Fibroblast of lung (primary cell): ENCODE measurements at regions not wholly inside any gene's neighbourhood (a gene's known extent, or its start where the extent isn't known, plus 50 kb on each side); places are given as distances from the start of the nearest gene placed in this dataset.

Experiments used
- DNase-seq, 2 donors: peaks; one replicate each; pipeline versions ENCODE4 v3.0.0 to v3.0.0-alpha.2; 2010; ENCODE audit warnings: low read depth in 2 of 2
- H2AFZ ChIP-seq: 2 replicates; pipeline ENCODE4 v1.5.1; 2012; ENCODE audit warnings: low read length, control low read depth, inconsistent platforms
- H3K27ac ChIP-seq: 2 replicates; pipeline ENCODE4 v1.5.1; 2011; ENCODE audit warnings: low read length, control low read depth; ENCODE audit not compliant: insufficient read depth
- H3K27me3 ChIP-seq: 2 replicates; pipeline ENCODE4 v1.5.1; 2011; ENCODE audit warnings: mild to moderate bottlenecking, low read length; ENCODE audit not compliant: control insufficient read depth, insufficient read depth
- H3K36me3 ChIP-seq: 2 replicates; pipeline ENCODE4 v1.5.1; 2011; ENCODE audit warnings: low read length; ENCODE audit not compliant: control insufficient read depth, insufficient read depth
- H3K4me1 ChIP-seq: 2 replicates; pipeline ENCODE4 v1.5.1; 2011; ENCODE audit warnings: low read length; ENCODE audit not compliant: control insufficient read depth, insufficient read depth; ENCODE audit errors: extremely low read depth
- H3K4me2 ChIP-seq: 2 replicates; pipeline ENCODE4 v1.5.1; 2011; ENCODE audit warnings: low read length, control low read depth; ENCODE audit not compliant: insufficient read depth; ENCODE audit errors: extremely low read depth
- H3K4me3 ChIP-seq, 4 experiments: fragments of 200-600 bp in 1 of 4; sonication (generic) in 1 of 4; replicated peaks in 1 of 4; 2 replicates each; pipeline ENCODE4 v1.5.1; 2011 to 2016; ENCODE audit warnings: low read length in 4 of 4, low read depth in 3 of 4, mild to moderate bottlenecking in 3 of 4, control low read depth in 2 of 4, inconsistent platforms in 1 of 4, mixed read lengths in 1 of 4; ENCODE audit not compliant: insufficient read depth in 1 of 4; ENCODE audit errors: control extremely low read depth in 1 of 4
- H3K79me2 ChIP-seq: 2 replicates; pipeline ENCODE4 v1.5.1; 2012; ENCODE audit warnings: mild to moderate bottlenecking, low read length, inconsistent platforms; ENCODE audit not compliant: control insufficient read depth, insufficient read depth
- H3K9ac ChIP-seq: 2 replicates; pipeline ENCODE4 v1.5.1; 2011; ENCODE audit warnings: mild to moderate bottlenecking, low read length, control low read depth; ENCODE audit not compliant: insufficient read depth
- H3K9me3 ChIP-seq: 2 replicates; pipeline ENCODE4 v1.5.1; 2012; ENCODE audit warnings: low read depth, low read length; ENCODE audit not compliant: control insufficient read depth, insufficient read depth
- H4K20me1 ChIP-seq: 2 replicates; pipeline ENCODE4 v1.5.1; 2011; ENCODE audit warnings: low read length; ENCODE audit not compliant: control insufficient read depth, insufficient read depth; ENCODE audit errors: extremely low read depth
- EZH2 ChIP-seq: IDR thresholded peaks from 2 replicates; pipeline ENCODE4 v1.5.1; 2012; ENCODE audit warnings: low read length, control low read depth, mild to moderate bottlenecking; ENCODE audit errors: missing control alignments
- TF ChIP-seq, protein P1 (sequence below), 2 donors: IDR thresholded peaks in 1 of 2; conservative IDR thresholded peaks in 1 of 2; 1 replicate in 1 of 2; 2 replicates in 1 of 2; pipeline ENCODE4 v1.5.1; 2011 to 2012; ENCODE audit warnings: low read length in 2 of 2, control low read depth in 1 of 2, inconsistent platforms in 1 of 2, low read depth in 1 of 2, mild to moderate bottlenecking in 1 of 2

DNA sequence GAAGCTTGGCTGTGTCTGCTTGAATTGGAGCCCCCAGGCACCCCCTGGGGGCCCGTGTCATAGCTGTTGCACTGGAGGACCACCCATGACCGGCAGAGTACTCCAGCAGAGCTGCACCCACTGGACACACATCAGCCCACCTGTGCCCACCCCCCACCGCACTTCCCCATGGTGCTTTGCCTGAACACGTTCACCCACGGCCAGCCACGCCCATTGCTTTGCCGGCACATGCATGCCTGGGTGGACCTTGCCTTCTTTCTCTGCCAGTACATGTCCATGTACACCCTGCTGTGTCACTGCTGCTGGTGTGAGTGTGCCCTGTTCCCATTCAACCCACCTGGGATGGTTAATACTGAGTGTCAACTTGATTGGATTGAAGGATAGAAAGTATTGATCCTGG is 88.7 kb downstream of the SAMD9 start:
- Histone ChIP-seq H3K9me3 (no peaks in the 10 kb centered on the region), H3K79me2 (no peaks in the 10 kb centered on the region), H3K9ac (no peak overlapping the region), H3K27ac (no peak overlapping the region), H3K36me3 (no peaks in the 10 kb centered on the region), H3K27me3 (no peaks in the 10 kb centered on the region), H3K4me3 (no peak overlapping the region), H3K4me2 (no peak overlapping the region), H3K4me1 (no peaks in the 10 kb centered on the region), H2AFZ (no peak overlapping the region), H4K20me1 (no peaks in the 10 kb centered on the region)
- no peak for DNase-seq
- TF ChIP-seq, protein P1, sequence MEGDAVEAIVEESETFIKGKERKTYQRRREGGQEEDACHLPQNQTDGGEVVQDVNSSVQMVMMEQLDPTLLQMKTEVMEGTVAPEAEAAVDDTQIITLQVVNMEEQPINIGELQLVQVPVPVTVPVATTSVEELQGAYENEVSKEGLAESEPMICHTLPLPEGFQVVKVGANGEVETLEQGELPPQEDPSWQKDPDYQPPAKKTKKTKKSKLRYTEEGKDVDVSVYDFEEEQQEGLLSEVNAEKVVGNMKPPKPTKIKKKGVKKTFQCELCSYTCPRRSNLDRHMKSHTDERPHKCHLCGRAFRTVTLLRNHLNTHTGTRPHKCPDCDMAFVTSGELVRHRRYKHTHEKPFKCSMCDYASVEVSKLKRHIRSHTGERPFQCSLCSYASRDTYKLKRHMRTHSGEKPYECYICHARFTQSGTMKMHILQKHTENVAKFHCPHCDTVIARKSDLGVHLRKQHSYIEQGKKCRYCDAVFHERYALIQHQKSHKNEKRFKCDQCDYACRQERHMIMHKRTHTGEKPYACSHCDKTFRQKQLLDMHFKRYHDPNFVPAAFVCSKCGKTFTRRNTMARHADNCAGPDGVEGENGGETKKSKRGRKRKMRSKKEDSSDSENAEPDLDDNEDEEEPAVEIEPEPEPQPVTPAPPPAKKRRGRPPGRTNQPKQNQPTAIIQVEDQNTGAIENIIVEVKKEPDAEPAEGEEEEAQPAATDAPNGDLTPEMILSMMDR (conservative IDR thresholded peaks at IDR 0.05 in 1 of 2, IDR thresholded peaks at IDR 0.05 in 1 of 2; ENCODE audit: low read depth in 1 of 2, low read length in 2 of 2) = no peak
- no peak for TF ChIP-seq EZH2

DNA sequence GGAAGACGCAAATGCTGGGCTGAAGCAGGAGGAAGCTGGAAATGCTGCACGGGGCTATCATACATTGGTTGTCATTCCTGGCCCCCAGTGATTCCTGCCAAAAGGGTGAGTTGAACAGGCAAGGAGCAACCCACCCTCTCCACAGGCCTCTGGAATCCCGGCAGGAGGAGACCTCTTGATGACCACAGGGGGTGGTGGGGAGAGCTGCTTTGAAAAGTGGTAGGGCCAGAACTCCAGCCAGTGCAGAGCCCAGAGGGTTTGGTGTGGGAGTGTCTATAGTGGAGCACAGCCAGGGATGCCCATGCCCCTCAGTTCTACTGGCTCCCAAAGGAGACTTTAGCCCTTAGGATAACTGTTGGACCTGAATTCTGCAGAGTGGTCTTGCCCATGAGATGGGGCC is 89.2 kb downstream of the SAMD9 start:
- no peak for DNase-seq
- Histone ChIP-seq H3K4me2 (no peak overlapping the region), H3K4me3 (no peak overlapping the region), H4K20me1 (no peaks in the 10 kb centered on the region), H3K36me3 (no peaks in the 10 kb centered on the region), H3K9ac (no peak overlapping the region), H3K27ac (no peak overlapping the region), H3K4me1 (no peaks in the 10 kb centered on the region), H2AFZ (no peak overlapping the region), H3K9me3 (no peaks in the 10 kb centered on the region), H3K27me3 (no peaks in the 10 kb centered on the region), H3K79me2 (no peaks in the 10 kb centered on the region)
- TF ChIP-seq, protein P1 (conservative IDR thresholded peaks at IDR 0.05 in 1 of 2, IDR thresholded peaks at IDR 0.05 in 1 of 2; ENCODE audit: low read depth in 1 of 2, low read length in 2 of 2) = no peak
- no peak for TF ChIP-seq EZH2

DNA sequence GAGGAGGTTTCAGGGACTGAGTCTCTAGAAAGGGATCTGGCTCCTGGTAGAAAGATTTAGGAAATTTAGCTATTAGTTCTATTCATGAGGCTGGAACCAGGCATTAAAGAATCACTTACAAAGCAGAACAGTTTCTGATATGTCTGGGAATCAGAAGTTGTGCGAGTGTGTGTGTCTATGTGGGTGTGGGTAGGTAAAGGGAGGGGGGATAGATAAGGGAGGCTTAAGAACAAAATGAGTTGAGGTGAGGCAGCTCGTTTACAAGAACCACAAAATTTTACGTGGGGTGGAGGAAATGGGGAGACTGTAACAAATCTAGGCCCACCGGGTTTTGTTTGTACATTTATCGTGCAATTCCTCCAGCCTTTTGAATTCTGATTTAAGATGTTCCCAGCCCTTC is 90.7 kb downstream of the SAMD9 start:
- H3K27ac ChIP-seq = no peak overlapping the region
- H4K20me1 ChIP-seq = no peaks in the 10 kb centered on the region
- H3K9me3 ChIP-seq = no peaks in the 10 kb centered on the region
- H3K4me3 ChIP-seq = no peak overlapping the region
- no peak overlapping the region for H2AFZ ChIP-seq
- no peaks in the 10 kb centered on the region for H3K27me3 ChIP-seq
- no peaks in the 10 kb centered on the region for H3K4me1 ChIP-seq
- DNase-seq = no peak
- H3K79me2 ChIP-seq = no peaks in the 10 kb centered on the region
- no peak for TF ChIP-seq EZH2
- TF ChIP-seq, protein P1 (conservative IDR thresholded peaks at IDR 0.05 in 1 of 2, IDR thresholded peaks at IDR 0.05 in 1 of 2; ENCODE audit: low read depth in 1 of 2, low read length in 2 of 2) = no peak
- H3K9ac ChIP-seq = no peak overlapping the region
- H3K4me2 ChIP-seq = no peak overlapping the region
- H3K36me3 ChIP-seq = no peaks in the 10 kb centered on the region
